RPMI8226 (cell line): ENCODE measurements at regions not wholly inside any gene's neighbourhood (a gene's known extent, or its start where the extent isn't known, plus 50 kb on each side); places are given as distances from the start of the nearest gene placed in this dataset.

Experiments used
- DNase-seq: peaks from one replicate; pipeline ENCODE4 v3.0.0-alpha.2; 2015

- DNase-seq, result no peak
Measured at GRCh38 chr6:167643223-167643622, 183.5 kb upstream of the AFDN start.

DNA sequence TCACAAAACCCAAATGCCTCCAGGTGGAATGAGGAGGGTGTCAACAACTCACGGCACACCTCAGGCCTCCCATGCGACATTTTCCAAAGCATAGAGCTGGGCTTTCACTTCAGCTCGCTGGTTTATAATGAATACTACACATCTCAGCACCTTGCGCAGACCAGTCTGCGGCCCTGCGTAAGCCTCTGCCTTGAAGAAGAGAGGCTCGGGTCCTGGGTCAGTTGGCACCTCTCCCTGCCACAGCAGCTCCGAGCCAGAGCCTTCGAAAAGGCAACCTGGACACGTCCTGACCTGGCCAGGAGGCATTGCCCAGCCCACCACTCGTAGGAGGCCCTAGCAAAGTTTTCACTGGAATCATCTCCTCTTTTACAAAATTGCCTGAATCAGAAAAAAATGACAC is 183.0 kb upstream of the AFDN start:
- DNase-seq, result no peak

- no peak for DNase-seq
Measured at GRCh38 chr6:167644412-167645132, 182.1 kb upstream of the AFDN start.

GRCh38 chr6:167645368-167645767 is 181.3 kb upstream of the AFDN start:
- DNase-seq, result no peak

DNA sequence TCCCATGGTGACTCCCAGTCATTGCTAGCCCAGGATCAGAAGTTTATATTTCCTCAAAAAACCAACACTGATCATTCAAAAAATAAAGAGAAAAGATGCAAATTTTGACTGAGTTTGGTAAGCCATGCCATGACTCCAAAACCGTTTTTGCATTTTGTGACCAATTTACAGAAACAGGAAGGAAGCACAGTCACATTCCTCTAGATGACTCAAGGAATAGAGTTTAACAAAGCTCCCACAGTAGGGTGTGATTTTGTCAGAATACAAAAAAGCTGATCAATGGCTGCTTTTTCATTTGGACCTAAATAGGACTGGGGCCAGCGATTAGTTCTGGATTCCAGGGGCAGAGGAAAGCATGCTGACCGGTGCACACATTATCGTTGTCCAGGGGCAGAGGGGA is 179.4 kb upstream of the AFDN start:
- no peak for DNase-seq

GRCh38 chr6:167647737-167648470 is 178.8 kb upstream of the AFDN start:
- DNase-seq, result no peak

DNA sequence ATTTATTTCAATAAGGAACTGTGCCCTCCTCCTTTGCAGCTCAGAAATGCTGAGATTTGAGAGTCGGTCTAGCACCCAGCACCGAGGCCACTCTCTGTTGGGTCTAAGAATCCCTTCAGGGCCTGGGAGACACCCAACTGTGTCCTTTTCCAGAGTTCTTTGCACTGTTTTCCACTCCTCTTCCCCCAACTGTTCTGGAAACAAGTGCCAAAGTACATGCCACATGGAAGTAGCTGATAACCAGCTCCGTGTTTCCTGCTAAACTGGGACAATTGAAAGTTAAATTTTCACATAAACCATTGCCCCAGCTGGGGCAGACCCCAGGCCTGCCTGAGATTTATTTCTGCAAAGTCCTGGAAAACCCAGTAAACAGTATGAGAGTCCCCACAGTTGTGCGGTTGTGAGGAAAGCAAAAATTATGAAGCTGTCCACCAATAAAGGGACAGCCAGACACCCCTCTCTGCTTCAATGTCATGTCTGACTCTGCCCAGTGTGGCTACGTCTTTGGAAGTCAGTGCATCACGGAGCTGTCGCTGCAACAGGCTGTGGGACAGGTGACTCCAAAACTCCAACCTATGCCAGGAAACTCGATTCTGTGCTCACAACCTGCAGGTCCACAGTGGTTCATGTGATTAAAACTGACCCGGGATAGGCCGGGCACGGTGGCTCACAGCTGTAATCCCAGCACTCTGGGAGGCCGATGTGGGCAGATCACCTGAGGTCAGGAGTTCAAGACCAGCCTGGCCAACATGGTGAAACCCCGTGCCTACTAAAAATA is 178.0 kb upstream of the AFDN start:
- DNase-seq, result no peak

DNA sequence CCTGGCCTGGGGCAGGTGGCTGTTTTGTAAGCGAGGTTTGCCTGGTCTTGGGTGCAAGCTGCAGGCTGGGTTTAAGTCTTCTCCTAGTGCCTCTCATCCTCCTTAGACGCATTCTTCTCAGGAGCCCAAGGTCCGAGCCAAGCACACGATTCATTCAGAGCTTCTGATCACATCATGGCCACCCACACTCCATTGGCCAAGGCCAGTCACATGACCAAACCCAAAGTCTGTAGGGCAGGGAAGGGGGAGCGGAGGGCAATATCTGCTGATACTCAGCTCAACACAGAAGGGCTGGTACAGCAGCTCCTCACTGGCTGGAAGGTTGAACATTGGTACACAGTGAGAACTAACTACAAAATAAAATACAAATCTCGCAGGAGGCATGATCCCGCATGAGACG is 177.2 kb upstream of the AFDN start:
- DNase-seq, result no peak

- no peak for DNase-seq
Measured at GRCh38 chr6:167650730-167651317, 175.9 kb upstream of the AFDN start.

- DNase-seq, result no peak
Measured at GRCh38 chr6:167651318-167652041, 175.2 kb upstream of the AFDN start.

- no peak for DNase-seq
Measured at GRCh38 chr6:167652042-167652700, 174.5 kb upstream of the AFDN start.

GRCh38 chr6:167652701-167653095 is 174.0 kb upstream of the AFDN start:
- DNase-seq, result no peak

DNA sequence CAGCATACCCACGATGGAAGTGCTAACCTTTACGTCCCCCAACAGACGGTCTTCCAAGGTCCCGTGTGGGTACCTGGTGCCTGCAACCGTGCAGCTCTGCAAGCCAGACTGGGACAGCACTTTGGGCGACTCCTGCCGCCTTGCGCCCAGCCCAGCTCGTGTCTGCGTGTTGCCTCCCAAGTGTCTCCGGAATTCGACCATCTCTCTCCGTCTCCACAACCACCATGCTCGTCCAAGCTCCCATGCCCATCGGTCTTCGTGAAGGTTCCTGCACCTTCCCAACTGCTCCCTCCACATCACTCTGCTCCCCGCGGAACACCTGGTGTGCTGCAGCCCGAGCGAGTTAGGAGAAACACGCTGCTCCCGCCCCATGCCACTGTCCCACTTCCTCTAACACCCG is 173.2 kb upstream of the AFDN start:
- DNase-seq, result no peak

DNA sequence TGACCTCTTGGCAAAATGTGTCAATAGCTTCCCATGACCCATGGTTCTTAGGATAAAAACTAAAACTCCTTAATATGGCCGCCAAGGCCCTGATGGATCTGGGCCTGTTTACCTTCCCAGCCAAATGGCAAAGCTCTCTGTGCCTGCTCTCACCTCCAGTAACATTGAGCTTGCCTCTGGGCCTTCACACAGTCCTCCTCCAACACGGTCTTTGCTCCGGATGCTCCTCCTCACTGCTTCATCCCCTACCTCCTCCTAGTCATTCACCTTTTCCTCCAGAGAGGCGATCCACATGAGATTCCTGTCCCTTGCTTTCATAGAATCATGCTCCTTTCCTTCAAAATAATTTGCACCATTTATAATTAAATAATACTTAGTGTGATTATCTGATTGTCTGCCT is 172.3 kb upstream of the AFDN start:
- no peak for DNase-seq

DNA sequence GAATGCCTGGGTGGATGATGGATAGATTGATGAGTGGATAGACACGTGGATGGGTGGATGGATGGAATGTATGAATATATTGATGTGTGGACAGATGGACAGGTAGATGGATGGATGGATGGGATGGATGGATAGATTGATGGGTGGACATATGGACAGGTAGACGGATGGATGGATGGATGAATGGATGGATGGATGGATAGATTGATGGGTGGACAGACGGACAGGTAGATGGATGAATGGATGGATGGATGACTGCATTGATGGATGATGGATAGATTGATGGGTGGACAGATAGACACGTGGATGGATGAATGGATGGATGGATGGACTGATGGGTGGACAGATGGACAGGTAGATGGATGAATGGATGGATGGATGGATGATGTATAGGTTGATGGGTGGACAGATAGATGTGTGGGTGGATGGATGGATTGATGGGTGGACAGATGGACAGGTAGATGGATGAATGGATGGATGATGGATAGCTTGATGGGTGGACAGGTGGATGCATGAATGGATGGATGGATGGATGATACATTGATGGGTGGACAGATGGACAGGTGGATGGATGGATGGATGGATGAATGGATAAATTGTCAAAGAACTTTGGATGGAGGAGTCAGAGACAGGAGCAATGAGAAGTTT is 171.4 kb upstream of the AFDN start:
- no peak for DNase-seq

GRCh38 chr6:167658106-167658505 is 168.6 kb upstream of the AFDN start:
- no peak for DNase-seq

DNA sequence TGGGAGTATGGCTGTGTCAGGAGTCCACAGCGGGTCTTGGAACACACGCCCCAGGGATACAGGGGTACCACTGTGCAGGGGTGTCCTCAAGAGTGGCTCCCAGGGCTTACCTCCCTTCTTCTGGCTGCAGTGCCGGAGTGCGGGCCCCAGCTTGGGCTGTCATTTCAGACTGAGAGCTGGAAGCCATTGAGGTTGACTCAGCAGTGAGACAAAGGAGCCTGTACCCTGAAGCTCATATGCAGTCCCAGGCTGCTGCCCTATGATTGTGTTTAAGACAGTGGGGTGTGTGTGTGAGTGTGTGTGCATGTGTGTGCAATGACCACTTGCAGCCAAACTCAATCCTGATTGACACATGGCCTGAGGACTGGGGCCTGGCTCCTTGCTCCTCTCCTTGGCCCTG is 167.7 kb upstream of the AFDN start:
- no peak for DNase-seq

DNA sequence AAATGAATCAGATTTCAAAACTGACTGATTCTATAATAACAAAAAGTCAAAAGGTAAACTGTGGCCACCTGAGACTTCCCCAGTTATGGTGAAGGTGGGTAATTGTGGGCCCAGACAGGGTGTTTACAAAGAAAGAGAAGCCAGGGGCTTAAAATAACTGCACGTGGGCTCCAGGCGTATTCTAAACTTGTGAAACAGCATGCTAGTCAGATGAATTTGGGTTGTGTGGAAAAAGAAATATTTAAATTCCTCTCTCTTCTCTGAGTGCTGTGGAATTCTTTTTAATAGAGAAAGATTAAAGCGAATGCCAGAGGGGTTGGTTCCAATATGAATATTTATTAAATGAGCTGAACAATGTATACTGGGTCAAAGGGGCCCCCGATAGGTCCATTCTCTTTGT is 166.3 kb upstream of the AFDN start:
- DNase-seq, result no peak

DNA sequence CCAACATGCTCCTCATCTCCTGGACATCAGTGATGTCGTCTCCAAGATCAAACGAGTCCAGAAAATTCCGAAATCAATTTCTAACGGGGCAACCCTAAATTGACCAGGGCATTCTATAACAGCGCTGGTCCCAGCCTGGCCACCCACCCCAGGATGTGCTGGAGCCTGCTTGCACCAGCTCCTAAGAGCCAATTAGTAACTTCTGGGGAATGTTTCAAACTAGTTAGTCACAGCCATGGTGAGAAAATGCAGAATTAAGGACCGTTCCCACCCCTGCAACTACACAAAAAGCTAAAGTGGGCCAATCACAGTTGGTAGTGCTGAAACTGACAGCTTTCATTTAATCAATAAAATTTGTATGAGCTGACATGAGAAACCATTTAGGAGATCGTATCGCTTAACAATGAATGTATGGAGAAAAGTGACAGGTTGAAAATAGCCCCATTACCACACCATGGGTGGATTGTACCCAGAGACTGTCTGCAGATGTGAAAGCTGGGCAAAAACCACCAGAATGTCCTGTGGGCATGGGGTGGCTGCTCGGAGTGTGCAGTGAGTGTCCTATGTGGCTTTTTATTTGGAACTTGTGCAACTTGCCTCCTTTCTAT is 165.7 kb upstream of the AFDN start:
- DNase-seq, result no peak

- DNase-seq, result no peak
Measured at GRCh38 chr6:167661552-167662044, 165.1 kb upstream of the AFDN start.
